GM18499 (cell line): ENCODE measurements at regions not wholly inside any gene's neighbourhood (a gene's known extent, or its start where the extent isn't known, plus 50 kb on each side); places are given as distances from the start of the nearest gene placed in this dataset.
"Not testable (repeated sequence)": the region's sequence is repeated elsewhere in the genome, so short reads cannot be mapped to it uniquely, and the experiment has no call there.

Experiments
- ATAC-seq: cut with Tn5 transposase; IDR thresholded peaks from one replicate; pipeline ENCODE4 v1.9.1; 2021; ENCODE audit warnings: moderate number of reproducible peaks; ENCODE audit not compliant: insufficient read depth, unreplicated experiment

- ATAC-seq: not testable (repeated sequence)
These were observed 88.2 kb upstream of the ADORA2B start for GRCh38 chr17:15856745-15857144.

GRCh38 chr17:15858082-15858481 lies 86.8 kb upstream of the ADORA2B start:
- not testable (repeated sequence) for ATAC-seq

GRCh38 chr17:15860774-15861173 lies 84.2 kb upstream of the ADORA2B start:
- ATAC-seq: not testable (repeated sequence)

GRCh38 chr17:15864061-15864460 lies 80.9 kb upstream of the ADORA2B start:
- not testable (repeated sequence) for ATAC-seq

- ATAC-seq: not testable (repeated sequence)
These were observed 80.5 kb upstream of the ADORA2B start for GRCh38 chr17:15864472-15864871.

GRCh38 chr17:15866015-15866414 lies 78.9 kb upstream of the ADORA2B start:
- ATAC-seq: not testable (repeated sequence)

- not testable (repeated sequence) for ATAC-seq
These were observed 77.6 kb upstream of the ADORA2B start for GRCh38 chr17:15867331-15867730.

GRCh38 chr17:15869868-15870267 lies 75.1 kb upstream of the ADORA2B start:
- not testable (repeated sequence) for ATAC-seq

- ATAC-seq: not testable (repeated sequence)
These were observed 72.3 kb upstream of the ADORA2B start for GRCh38 chr17:15872677-15873076.

- ATAC-seq: not testable (repeated sequence)
These were observed 66.9 kb upstream of the ADORA2B start for GRCh38 chr17:15877882-15878500.

- no peak for ATAC-seq
These were observed 62.7 kb upstream of the ADORA2B start for GRCh38 chr17:15882058-15882720.

GRCh38 chr17:15882777-15883176 lies 62.2 kb upstream of the ADORA2B start:
- ATAC-seq: no peak

- no peak for ATAC-seq
These were observed 61.3 kb upstream of the ADORA2B start for GRCh38 chr17:15883617-15884111.

GRCh38 chr17:15884731-15885130 lies 60.2 kb upstream of the ADORA2B start:
- ATAC-seq: no peak

GRCh38 chr17:15885770-15886169 lies 59.2 kb upstream of the ADORA2B start:
- ATAC-seq: no peak

GRCh38 chr17:15886221-15886620 lies 58.7 kb upstream of the ADORA2B start:
- no peak for ATAC-seq

GRCh38 chr17:15886804-15887203 lies 58.1 kb upstream of the ADORA2B start:
- ATAC-seq: no peak

- ATAC-seq: no peak
These were observed 56.5 kb upstream of the ADORA2B start for GRCh38 chr17:15888436-15888835.

GRCh38 chr17:15890279-15890892 lies 54.5 kb upstream of the ADORA2B start:
- no peak for ATAC-seq

GRCh38 chr17:15891318-15891717 lies 53.6 kb upstream of the ADORA2B start:
- ATAC-seq: no peak

- ATAC-seq: no peak
These were observed 52.7 kb upstream of the ADORA2B start for GRCh38 chr17:15892244-15892643.
